ENCODE measurements at regions not wholly inside any gene's neighbourhood (a gene's known extent, or its start where the extent isn't known, plus 50 kb on each side); places are given as distances from the start of the nearest gene placed in this dataset.
A peak's percentile ranks its signal among the peaks of the same experiment; 100 is the strongest.

DNA sequence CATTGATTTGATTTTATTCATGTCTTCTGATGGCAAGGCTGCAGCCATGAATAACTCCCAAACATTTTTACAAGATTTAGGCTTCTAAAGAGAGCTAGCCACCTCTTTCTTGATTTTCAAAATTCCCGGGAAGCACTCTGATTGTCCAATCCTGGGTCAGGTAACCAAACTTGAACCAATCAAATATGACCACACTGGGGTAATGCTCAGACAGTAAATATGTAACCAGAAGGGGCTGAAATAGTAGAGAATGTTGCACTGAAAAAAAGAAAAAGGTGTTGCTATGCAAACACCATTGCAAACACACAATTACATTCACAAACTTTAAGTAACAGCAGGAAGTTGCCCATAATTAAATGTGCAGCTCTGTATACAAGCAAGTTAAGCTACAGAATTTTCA is 112.9 kb upstream of the IQCM start:
- no peak for DNase-seq (ENCODE audit: low read depth, low spot score)

GRCh38 chr4:149931431-149931830 is 115.8 kb upstream of the IQCM start:
- DNase-seq (ENCODE audit: low read depth, low spot score), result no peak

- no peak for DNase-seq (ENCODE audit: low read depth, low spot score)
Measured at GRCh38 chr4:149932188-149932587, 116.5 kb upstream of the IQCM start.

- DNase-seq (ENCODE audit: low read depth, low spot score), result no peak
Measured at GRCh38 chr4:149933120-149933519, 117.5 kb upstream of the IQCM start.

- no peak for DNase-seq (ENCODE audit: low read depth, low spot score)
Measured at GRCh38 chr4:149933883-149934282, 118.2 kb upstream of the IQCM start.

- DNase-seq (ENCODE audit: low read depth, low spot score), result no peak
Measured at GRCh38 chr4:149949381-149949780, 128.9 kb upstream of the DCLK2 start.

- no peak for DNase-seq (ENCODE audit: low read depth, low spot score)
Measured at GRCh38 chr4:149951152-149951900, 126.9 kb upstream of the DCLK2 start.

DNA sequence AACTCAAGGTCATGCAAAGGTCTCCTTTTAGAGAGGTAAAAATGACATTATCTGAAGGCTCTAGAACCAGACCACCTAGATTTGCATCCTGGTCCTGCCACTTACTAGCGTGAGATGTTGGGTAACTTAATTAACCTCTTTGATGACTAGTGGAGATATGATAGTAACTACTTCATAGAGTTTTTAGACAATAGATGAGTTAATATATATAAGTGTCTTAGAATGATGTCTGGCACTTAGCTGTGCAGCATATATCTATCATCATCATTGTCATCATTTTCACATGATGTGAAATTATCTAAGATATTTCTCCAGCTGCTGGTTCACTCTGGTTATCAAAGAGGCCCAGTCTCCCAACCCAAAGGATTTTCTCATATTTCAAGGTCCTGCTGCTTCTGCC is 126.1 kb upstream of the DCLK2 start:
- DNase-seq (ENCODE audit: low read depth, low spot score), result no peak

DNA sequence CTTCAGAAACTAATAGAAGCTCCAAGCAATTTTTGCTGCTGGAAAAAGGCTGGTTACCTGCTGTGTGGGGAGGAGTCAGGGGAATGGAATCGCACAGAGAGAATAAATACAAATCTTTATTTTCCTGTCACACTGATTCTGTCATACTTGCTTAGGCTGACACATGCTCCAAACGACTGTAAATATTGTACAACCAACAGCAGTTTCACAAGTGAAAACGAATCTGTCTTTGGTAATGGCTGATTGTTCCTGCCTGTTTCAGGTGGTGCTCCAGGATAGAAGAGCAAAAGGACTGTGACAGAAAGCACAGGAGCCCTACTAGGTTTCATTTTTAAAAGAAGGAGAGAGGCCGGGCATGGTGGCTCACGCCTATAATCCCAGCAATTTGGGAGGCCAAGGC is 125.5 kb upstream of the DCLK2 start:
- no peak for DNase-seq (ENCODE audit: low read depth, low spot score)

GRCh38 chr4:149955780-149956390 is 122.4 kb upstream of the DCLK2 start:
- no peak for DNase-seq (ENCODE audit: low read depth, low spot score)

GRCh38 chr4:149956678-149957077 is 121.6 kb upstream of the DCLK2 start:
- DNase-seq (ENCODE audit: low read depth, low spot score), result no peak

DNA sequence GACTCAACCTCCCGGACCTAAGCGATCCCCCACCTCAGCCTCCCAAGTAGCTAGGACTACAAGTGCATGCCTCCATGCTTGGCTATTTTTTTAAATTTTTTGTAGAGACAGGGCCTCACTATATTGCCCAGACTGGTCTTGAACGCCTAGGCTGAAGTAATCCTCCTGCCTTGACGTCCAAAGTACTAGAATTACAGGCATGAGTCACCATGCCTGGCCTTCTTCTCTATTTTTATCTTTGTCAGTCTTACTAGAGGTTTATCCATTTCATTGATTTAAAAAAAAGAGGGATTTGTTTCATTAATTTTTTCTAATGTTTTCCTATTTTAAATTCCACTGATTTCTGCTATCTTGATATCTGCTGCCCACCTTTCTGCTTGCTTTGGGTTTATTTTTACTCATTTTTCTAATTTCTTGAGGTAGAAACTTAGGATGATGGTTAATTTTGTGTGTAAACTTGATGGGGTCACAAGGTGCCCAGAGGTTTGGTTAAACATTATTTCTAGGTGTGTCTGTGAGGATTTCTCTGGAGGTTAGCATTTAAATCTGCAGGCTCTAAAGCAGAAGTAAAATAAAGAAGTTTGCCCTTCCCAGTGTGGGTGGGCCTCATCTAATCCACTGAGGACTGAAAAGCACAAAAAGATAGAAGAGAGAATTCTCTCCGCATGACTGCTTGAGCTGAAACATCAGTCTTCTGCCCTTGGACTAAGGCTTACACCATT is 116.2 kb upstream of the DCLK2 start:
- DNase-seq (ENCODE audit: low read depth, low spot score), result no peak

- no peak for DNase-seq (ENCODE audit: low read depth, low spot score)
Measured at GRCh38 chr4:149964001-149964796, 114.0 kb upstream of the DCLK2 start.

GRCh38 chr4:149965206-149965605 is 113.0 kb upstream of the DCLK2 start:
- no peak for DNase-seq (ENCODE audit: low read depth, low spot score)

- DNase-seq (ENCODE audit: low read depth, low spot score), result no peak
Measured at GRCh38 chr4:149972407-149972806, 105.8 kb upstream of the DCLK2 start.

GRCh38 chr4:149973181-149973580 is 105.1 kb upstream of the DCLK2 start:
- no peak for DNase-seq (ENCODE audit: low read depth, low spot score)

GRCh38 chr4:149975172-149975571 is 103.1 kb upstream of the DCLK2 start:
- DNase-seq (ENCODE audit: low read depth, low spot score), result no peak

DNA sequence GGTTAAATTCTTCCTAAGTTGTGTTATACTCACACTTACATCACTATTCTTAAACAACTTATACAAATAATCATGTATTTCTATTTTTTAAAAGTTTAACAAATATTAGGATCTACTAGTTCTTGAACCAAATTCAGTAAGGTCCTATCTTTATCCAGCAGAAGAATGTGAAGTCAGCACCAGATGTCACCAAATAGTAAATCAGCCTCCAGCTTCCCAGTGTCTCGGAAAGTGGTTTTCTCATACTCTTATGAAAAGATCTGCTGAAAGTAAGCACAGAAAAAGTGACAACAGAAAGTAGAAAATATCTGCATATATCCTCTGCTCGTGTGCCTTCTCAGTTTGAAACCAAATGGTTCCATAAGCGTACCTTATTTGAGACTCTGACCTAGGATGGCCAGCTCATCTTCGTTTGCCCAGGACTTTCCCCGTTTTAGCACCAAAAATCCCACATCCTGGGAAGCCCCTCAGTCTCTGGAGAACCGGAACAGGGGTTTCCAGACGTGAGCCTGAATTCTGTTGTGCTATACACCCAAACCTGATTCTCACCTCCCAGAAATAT is 98.0 kb upstream of the DCLK2 start:
- no peak for DNase-seq (ENCODE audit: low read depth, low spot score)

GRCh38 chr4:149980941-149981340 is 97.3 kb upstream of the DCLK2 start:
- DNase-seq (ENCODE audit: low read depth, low spot score), result peak; percentile 23

DNA sequence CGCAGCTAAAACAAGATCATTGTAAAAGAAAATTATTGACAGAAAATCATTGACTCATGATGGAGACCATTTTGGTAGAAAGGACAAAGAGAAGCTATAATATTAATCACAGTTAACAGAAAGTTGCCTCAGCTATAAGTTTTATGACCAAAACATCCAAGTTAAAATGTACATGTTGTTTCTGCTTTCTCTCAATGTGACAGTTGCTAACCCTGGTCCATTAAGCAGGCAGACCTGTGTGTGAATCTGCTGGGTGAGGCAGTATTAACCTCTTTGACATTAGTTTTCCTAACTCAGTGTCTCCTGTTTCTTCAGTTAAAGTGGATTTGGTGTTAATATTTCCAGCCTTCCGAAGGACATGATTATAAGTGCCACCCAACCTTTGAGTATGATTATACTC is 94.8 kb upstream of the DCLK2 start:
- no peak for DNase-seq (ENCODE audit: low read depth, low spot score)

- DNase-seq (ENCODE audit: low read depth, low spot score), result no peak
Measured at GRCh38 chr4:149983931-149984330, 94.3 kb upstream of the DCLK2 start.

DNA sequence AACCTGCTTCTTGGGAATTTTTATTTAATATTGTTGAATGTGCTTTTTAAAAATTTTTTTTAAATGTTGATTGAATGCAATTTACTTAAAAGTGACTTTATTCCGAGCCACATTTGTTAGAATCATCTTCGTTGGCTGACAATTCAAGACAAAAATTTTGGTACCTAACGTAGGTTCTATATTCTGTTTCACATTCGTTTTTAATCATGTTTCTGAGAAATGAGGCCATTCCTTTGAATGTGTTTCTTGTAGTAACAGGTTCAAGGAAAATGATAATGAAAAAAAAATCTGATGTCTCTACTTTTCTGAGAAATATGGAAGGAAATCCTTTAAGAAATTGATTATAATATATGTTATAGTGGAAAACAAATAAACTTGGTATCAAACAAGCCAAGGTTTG is 92.3 kb upstream of the DCLK2 start:
- DNase-seq (ENCODE audit: low read depth, low spot score), result no peak
